GM10266 (cell line): ENCODE measurements at regions not wholly inside any gene's neighbourhood (a gene's known extent, or its start where the extent isn't known, plus 50 kb on each side); places are given as distances from the start of the nearest gene placed in this dataset.

Experiments used
- DNase-seq: peaks from one replicate; pipeline ENCODE4 v3.0.0; 2012; ENCODE audit errors: extremely low spot score
- CTCF ChIP-seq: IDR thresholded peaks from 2 replicates; pipeline ENCODE4 v1.5.1; 2012; ENCODE audit warnings: mild to moderate bottlenecking, low read depth; ENCODE audit not compliant: control insufficient read depth, insufficient read depth; ENCODE audit errors: missing control alignments

DNA sequence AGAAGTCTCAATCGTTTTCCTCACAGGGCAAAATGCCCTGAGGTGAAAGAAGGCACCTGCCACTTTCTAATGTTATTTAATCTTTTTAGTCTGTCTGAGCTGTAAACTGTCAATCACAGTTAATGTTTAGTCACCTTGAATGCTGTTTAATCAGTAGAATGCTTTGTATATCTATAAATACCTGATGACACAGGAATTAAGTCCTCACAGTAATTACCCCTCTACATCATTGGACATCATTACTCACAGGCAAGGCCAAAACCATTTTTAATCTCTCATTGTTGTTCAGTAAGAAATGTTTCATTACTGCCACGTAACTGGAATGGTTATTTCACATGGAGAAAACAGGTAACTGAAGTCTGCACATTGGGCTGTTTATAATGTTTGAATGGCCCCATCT, 178.8 kb downstream of the EXOC5 start:
- no peak for TF ChIP-seq CTCF
- DNase-seq, result no peak

GRCh38 chr14:57087841-57088240, 180.9 kb downstream of the EXOC5 start:
- no peak for DNase-seq
- no peak for TF ChIP-seq CTCF

GRCh38 chr14:57086271-57087162, 182.2 kb downstream of the EXOC5 start:
- TF ChIP-seq CTCF, result no peak
- no peak for DNase-seq

DNA sequence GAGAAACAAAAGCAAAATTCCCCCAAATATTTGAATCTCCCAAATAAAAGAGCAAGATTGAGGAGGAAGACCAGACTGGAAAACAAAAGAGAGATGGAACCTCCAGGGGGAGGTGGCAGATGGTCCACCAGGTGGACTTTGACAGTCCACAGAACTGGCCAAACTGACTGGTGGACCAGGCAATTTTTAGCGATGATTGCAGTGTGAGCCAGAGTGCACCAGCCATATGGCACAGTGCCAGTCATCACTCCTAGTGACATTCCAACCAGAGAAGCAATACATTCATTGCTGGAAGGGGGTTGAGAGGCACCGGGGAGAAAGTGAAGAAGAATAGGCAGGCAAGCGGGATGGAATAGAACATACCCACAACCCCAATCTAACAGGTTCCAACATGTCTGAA, 182.9 kb downstream of the EXOC5 start:
- no peak for DNase-seq
- no peak for TF ChIP-seq CTCF

DNA sequence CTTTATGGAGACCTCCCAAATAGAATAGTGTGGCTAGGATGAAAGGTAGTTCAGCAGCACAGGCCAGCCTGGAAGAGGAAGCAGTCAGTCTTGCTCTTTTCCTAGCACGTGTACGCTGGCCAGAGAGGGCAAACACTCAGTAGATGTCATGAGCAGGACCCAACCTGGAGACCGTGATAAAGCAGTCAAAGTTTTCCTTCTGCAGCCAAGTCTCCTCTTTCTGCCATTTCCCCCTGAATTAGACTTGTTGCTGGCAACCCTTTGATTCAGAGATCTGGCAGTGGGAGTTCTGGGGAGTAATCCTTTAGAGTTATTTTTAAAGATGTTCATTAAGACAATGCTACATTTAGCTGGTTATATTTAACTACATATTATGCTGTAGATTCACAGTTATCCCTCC, 183.7 kb downstream of the EXOC5 start:
- DNase-seq, result no peak
- no peak for TF ChIP-seq CTCF

DNA sequence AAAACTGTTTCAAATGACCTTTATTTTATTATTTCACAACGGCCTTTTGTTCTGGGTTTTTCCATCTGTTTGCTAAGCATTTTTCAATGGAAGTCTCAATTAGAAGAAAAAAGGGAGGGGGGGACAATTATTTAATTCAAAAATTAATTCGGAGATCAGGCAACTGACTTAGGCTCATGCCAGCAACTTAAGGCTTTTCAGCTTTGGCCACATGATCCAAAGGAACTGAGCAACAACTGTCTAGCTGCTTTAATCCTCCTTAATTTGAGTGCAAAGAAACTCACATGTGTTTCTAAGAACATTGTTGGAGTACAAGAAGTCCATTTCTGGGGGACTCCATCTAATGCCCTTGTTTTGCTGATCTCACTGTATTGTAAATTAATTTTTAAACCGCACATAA, 188.0 kb downstream of the EXOC5 start:
- TF ChIP-seq CTCF, result no peak
- no peak for DNase-seq

DNA sequence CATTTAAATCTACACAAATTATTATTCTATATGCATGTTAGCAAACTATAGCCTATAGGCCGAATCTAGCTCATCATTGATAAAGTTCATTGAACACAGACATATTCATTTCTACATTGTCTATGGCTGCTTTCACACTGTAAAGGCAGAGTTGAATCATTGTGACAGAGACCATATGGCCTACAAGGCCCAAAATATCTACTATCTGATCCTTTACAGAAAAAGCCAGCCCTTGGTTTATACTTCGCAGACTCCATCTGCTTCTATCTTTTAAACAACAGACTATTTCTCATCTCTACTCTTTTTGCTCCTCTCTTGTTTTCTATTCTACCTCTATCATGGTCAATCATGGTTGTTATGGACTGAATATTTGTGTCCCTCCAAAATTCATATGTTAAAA, 190.7 kb downstream of the EXOC5 start:
- no peak for DNase-seq
- no peak for TF ChIP-seq CTCF
